Liver (tissue), 8 donors: ENCODE measurements at regions not wholly inside any gene's neighbourhood (a gene's known extent, or its start where the extent isn't known, plus 50 kb on each side); places are given as distances from the start of the nearest gene placed in this dataset.
"Not testable (repeated sequence)": the region's sequence is repeated elsewhere in the genome, so short reads cannot be mapped to it uniquely, and the experiment has no call there.

Experiments used
- DNase-seq: peaks from one replicate; pipeline ENCODE4 v3.0.0-alpha.2; 2017; ENCODE audit warnings: low spot score
- H3K27ac ChIP-seq, 2 donors: one replicate each; pipeline ENCODE4 v1.7.0; 2013; ENCODE audit warnings: inconsistent platforms in 2 of 2, low read length in 2 of 2, control low read depth in 1 of 2, low read depth in 1 of 2, mild to moderate bottlenecking in 1 of 2
- H3K27me3 ChIP-seq, 4 donors: one replicate each; pipeline versions ENCODE4 v1.6.1 to v1.7.0; 2013; ENCODE audit warnings: low read length in 3 of 4, inconsistent platforms in 1 of 4, mild to moderate bottlenecking in 1 of 4, moderate library complexity in 1 of 4; ENCODE audit not compliant: control insufficient read depth in 4 of 4, insufficient read depth in 4 of 4
- H3K36me3 ChIP-seq, 4 donors: one replicate each; pipeline versions ENCODE4 v1.6.1 to v1.7.0; 2013; ENCODE audit warnings: low read length in 3 of 4, mild to moderate bottlenecking in 3 of 4, low read depth in 1 of 4, moderate library complexity in 1 of 4; ENCODE audit not compliant: control insufficient read depth in 4 of 4, insufficient read depth in 3 of 4
- H3K4me1 ChIP-seq, 4 donors: one replicate each; pipeline versions ENCODE4 v1.6.1 to v1.7.0; 2013; ENCODE audit warnings: low read length in 3 of 4, mild to moderate bottlenecking in 3 of 4, moderate library complexity in 1 of 4; ENCODE audit not compliant: control insufficient read depth in 4 of 4, insufficient read depth in 4 of 4
- H3K4me3 ChIP-seq, 3 donors: one replicate each; pipeline versions ENCODE4 v1.6.1 to v1.7.0; 2013; ENCODE audit warnings: low read length in 3 of 3, control low read depth in 1 of 3, low read depth in 1 of 3, mild to moderate bottlenecking in 1 of 3
- H3K9ac ChIP-seq, 2 donors: one replicate each; pipeline ENCODE4 v1.7.0; 2013; ENCODE audit warnings: low read length in 2 of 2, mild to moderate bottlenecking in 2 of 2, moderate library complexity in 2 of 2, control low read depth in 1 of 2, low read depth in 1 of 2
- H3K9me3 ChIP-seq, 4 donors: one replicate each; pipeline versions ENCODE4 v1.6.1 to v1.7.0; 2013; ENCODE audit warnings: low read length in 3 of 4; ENCODE audit not compliant: control insufficient read depth in 4 of 4
- ATF3 ChIP-seq: IDR thresholded peaks from 2 replicates; pipeline ENCODE4 v1.6.1; 2016; ENCODE audit warnings: antibody characterized with exemption
- FOXA1 ChIP-seq: IDR thresholded peaks from 2 replicates; pipeline ENCODE4 v1.6.1; 2016; ENCODE audit warnings: antibody characterized with exemption
- FOXA2 ChIP-seq: IDR thresholded peaks from 2 replicates; pipeline ENCODE4 v1.6.1; 2016; ENCODE audit warnings: antibody characterized with exemption
- GABPA ChIP-seq, 2 donors: IDR thresholded peaks in 1 of 2; conservative IDR thresholded peaks in 1 of 2; 2 replicates each; pipeline ENCODE4 v1.6.1; 2016; ENCODE audit warnings: antibody characterized with exemption in 2 of 2, mild to moderate bottlenecking in 1 of 2, moderate library complexity in 1 of 2
- HNF4A ChIP-seq, 2 donors: conservative IDR thresholded peaks; 2 replicates each; pipeline ENCODE4 v1.6.1; 2016; ENCODE audit warnings: antibody characterized with exemption in 2 of 2, mild to moderate bottlenecking in 2 of 2
- HNF4G ChIP-seq: IDR thresholded peaks from 2 replicates; pipeline ENCODE4 v1.6.1; 2016; ENCODE audit warnings: antibody characterized with exemption
- JUND ChIP-seq, 2 donors: IDR thresholded peaks; 2 replicates each; pipeline ENCODE4 v1.6.1; 2016; ENCODE audit warnings: antibody characterized with exemption in 2 of 2
- RAD21 ChIP-seq, 2 donors: IDR thresholded peaks; 2 replicates each; pipeline ENCODE4 v1.6.1; 2016; ENCODE audit warnings: antibody characterized with exemption in 2 of 2, mild to moderate bottlenecking in 2 of 2
- RXRA ChIP-seq, 2 donors: IDR thresholded peaks; 2 replicates each; pipeline ENCODE4 v1.6.1; 2017 to 2018; ENCODE audit warnings: antibody characterized with exemption in 2 of 2, mild to moderate bottlenecking in 1 of 2
- SP1 ChIP-seq: IDR thresholded peaks from 2 replicates; pipeline ENCODE4 v1.6.1; 2018; ENCODE audit warnings: antibody characterized with exemption, mild to moderate bottlenecking
- TAF1 ChIP-seq: conservative IDR thresholded peaks from 2 replicates; pipeline ENCODE4 v1.6.1; 2016; ENCODE audit warnings: antibody characterized with exemption, mild to moderate bottlenecking
- YY1 ChIP-seq: IDR thresholded peaks from 2 replicates; pipeline ENCODE4 v1.6.1; 2016; ENCODE audit warnings: antibody characterized with exemption, mild to moderate bottlenecking
- ZBTB33 ChIP-seq: IDR thresholded peaks from 2 replicates; pipeline ENCODE4 v1.6.1; 2016; ENCODE audit warnings: antibody characterized with exemption
- WGBS: extraction: QIAGEN DNeasy Blood & Tissue Kit; methylation state at CpG from one replicate; pipeline ENCODE4 v1.1.7; 2013; 5-methylcytosine and 5-hydroxymethylcytosine counted together
- TF ChIP-seq, protein P1 (sequence below): IDR thresholded peaks from 2 replicates; pipeline ENCODE4 v1.6.1; 2016; ENCODE audit warnings: antibody characterized with exemption
- TF ChIP-seq, protein P2 (sequence below): fragments of 150-350 bp; IDR thresholded peaks from 2 replicates; pipeline ENCODE4 v1.5.1; 2017; ENCODE audit warnings: improper control_type of control experiment, low read depth, low read length; ENCODE audit not compliant: missing input control
- donor health status: healthy.
- donor health status: healthy.
- donor health status: healthy.
- donor health status: healthy.
- donor health status: healthy.

DNA sequence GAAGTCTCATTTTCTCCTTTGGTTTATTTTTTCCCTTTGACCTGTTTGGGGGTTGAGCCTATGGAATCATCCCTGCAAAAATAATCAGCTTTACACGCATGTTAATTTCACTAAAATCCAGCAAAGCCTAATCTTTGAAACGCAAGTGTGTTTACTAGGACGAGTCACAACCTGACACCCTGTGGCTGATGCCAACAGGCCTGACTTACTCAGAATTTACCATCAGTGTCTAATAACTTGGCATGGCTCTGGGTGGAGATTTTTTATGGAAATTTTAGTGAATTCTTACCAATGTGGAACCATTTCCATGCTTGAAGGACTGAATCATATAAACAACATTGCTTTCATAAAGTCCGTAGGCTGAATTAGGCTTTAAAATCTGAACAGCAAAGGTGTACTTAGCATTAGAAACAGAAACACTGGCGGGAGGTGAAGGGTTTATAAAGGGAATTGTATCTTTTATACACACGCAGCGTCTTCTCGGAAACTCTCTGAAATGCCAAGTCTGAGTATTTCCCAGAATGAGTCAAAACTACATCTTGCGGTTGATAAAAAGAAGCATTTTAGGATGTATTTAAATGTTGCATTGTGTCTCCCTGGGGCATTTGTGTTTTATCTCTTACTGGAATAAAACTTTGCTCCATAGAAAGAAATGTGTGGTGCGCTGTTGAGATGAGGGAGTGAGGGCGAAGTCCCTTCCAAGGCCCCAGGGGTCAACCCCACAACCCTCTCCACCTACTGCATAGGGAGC is 81.2 kb downstream of the DACT2 start:
- H3K9me3 ChIP-seq, result no peaks in the 10 kb centered on the region
- TF ChIP-seq SP1, result no peak
- TF ChIP-seq ZBTB33, result no peak
- no peak for TF ChIP-seq HNF4A (conservative IDR thresholded peaks at IDR 0.05)
- TF ChIP-seq FOXA1, result no peak
- no peak for TF ChIP-seq FOXA2
- TF ChIP-seq, protein P1, sequence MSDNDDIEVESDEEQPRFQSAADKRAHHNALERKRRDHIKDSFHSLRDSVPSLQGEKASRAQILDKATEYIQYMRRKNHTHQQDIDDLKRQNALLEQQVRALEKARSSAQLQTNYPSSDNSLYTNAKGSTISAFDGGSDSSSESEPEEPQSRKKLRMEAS, result no peak
- TF ChIP-seq GABPA (IDR thresholded peaks at IDR 0.05 in 1 of 2, conservative IDR thresholded peaks at IDR 0.05 in 1 of 2), result no peak
- no peak overlapping the region for H3K4me3 ChIP-seq
- no peak overlapping the region for H3K9ac ChIP-seq
- DNase-seq, result no peak
- H3K4me1 ChIP-seq, result peaks cover 0 to 3% (median 0%) of the 10 kb centered on the region in 4 donors
- no peaks in the 10 kb centered on the region for H3K36me3 ChIP-seq
- H3K27me3 ChIP-seq, result no peaks in the 10 kb centered on the region
- H3K27ac ChIP-seq, result no peak overlapping the region
- 93% methylated on average over 11 of the region's 11 CpGs for WGBS

DNA sequence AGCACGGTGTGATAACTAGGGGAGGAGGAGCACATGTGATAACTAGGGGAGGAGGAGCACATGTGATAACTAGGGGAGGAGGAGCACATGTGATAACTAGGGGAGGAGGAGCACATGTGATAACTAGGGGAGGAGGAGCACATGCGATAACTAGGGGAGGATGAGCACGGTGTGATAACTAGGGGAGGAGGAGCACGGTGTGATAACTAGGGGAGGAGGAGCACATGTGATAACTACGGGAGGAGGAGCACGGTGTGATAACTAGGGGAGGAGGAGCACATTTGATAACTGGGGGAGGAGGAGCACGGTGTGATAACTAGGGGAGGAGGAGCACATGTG is 85.7 kb downstream of the DACT2 start:
- H3K27me3 ChIP-seq, H3K36me3 ChIP-seq, DNase-seq, H3K9ac ChIP-seq, H3K9me3 ChIP-seq, H3K27ac ChIP-seq, H3K4me1 ChIP-seq, H3K4me3 ChIP-seq: not testable (repeated sequence)
- WGBS, result 92% methylated on average over 7 of the region's 7 CpGs

- no peaks in the 10 kb centered on the region for H3K9me3 ChIP-seq
- DNase-seq, result no peak
- H3K9ac ChIP-seq, result no peak overlapping the region
- no peaks in the 10 kb centered on the region for H3K36me3 ChIP-seq
- no peaks in the 10 kb centered on the region for H3K27me3 ChIP-seq
- no peak overlapping the region for H3K4me3 ChIP-seq
- peaks cover 0 to 8% (median 3%) of the 10 kb centered on the region in 4 donors for H3K4me1 ChIP-seq
- 91% methylated on average over 28 of the region's 28 CpGs for WGBS
- no peak overlapping the region for H3K27ac ChIP-seq
- TF ChIP-seq JUND (IDR thresholded peaks at IDR 0.05) (no peak), YY1 (no peak)
Observed at GRCh38 chr6:168232989-168233874, 86.3 kb downstream of the DACT2 start.

DNA sequence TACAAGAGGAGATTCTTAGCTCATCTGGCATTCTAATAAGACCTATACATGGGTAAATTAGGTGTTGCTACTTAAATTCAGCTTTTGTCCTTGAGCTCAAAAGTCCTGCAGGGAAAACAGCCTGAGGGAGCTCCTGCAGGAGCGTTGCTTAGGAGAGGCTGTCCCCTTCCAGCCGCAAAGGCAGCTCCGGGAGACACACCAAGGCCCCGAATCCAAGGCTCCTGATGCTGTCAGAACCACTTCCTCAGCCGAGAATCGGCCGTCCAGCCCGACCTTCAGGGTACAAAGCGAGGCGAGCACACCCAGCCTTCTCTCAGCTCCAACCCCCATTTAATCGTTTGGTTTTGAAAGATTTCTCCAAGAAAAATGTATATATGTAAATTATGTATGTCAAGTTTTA is 87.0 kb downstream of the DACT2 start:
- 82% methylated on average over 11 of the region's 11 CpGs for WGBS
- DNase-seq, result no peak
- H3K27me3 ChIP-seq, result no peaks in the 10 kb centered on the region

More for the DNA sequence above, 87.0 kb downstream of the DACT2 start:
- no peaks in the 10 kb centered on the region for H3K9me3 ChIP-seq
- no peak overlapping the region for H3K4me3 ChIP-seq
- TF ChIP-seq, protein P2, sequence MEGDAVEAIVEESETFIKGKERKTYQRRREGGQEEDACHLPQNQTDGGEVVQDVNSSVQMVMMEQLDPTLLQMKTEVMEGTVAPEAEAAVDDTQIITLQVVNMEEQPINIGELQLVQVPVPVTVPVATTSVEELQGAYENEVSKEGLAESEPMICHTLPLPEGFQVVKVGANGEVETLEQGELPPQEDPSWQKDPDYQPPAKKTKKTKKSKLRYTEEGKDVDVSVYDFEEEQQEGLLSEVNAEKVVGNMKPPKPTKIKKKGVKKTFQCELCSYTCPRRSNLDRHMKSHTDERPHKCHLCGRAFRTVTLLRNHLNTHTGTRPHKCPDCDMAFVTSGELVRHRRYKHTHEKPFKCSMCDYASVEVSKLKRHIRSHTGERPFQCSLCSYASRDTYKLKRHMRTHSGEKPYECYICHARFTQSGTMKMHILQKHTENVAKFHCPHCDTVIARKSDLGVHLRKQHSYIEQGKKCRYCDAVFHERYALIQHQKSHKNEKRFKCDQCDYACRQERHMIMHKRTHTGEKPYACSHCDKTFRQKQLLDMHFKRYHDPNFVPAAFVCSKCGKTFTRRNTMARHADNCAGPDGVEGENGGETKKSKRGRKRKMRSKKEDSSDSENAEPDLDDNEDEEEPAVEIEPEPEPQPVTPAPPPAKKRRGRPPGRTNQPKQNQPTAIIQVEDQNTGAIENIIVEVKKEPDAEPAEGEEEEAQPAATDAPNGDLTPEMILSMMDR, result no peak
- TF ChIP-seq GABPA (IDR thresholded peaks at IDR 0.05 in 1 of 2, conservative IDR thresholded peaks at IDR 0.05 in 1 of 2), result no peak
- TF ChIP-seq ATF3, result no peak
- TF ChIP-seq, protein P1, result no peak
- no peak for TF ChIP-seq YY1
- no peak for TF ChIP-seq RXRA (IDR thresholded peaks at IDR 0.05)
- no peak for TF ChIP-seq HNF4A (conservative IDR thresholded peaks at IDR 0.05)
- no peak for TF ChIP-seq RAD21 (IDR thresholded peaks at IDR 0.05)
- no peak for TF ChIP-seq HNF4G
- no peak for TF ChIP-seq TAF1
- TF ChIP-seq ZBTB33, result no peak
- no peaks in the 10 kb centered on the region for H3K36me3 ChIP-seq
- H3K27ac ChIP-seq, result no peak overlapping the region
- no peak overlapping the region for H3K9ac ChIP-seq
- H3K4me1 ChIP-seq, result peaks cover 0 to 8% (median 3%) of the 10 kb centered on the region in 4 donors
